Non-pigmented ciliary epithelial cell (primary cell): ENCODE measurements at regions not wholly inside any gene's neighbourhood (a gene's known extent, or its start where the extent isn't known, plus 50 kb on each side); places are given as distances from the start of the nearest gene placed in this dataset.
"Not testable (repeated sequence)": the region's sequence is repeated elsewhere in the genome, so short reads cannot be mapped to it uniquely, and the experiment has no call there.

Experiments used
- DNase-seq: peaks from one replicate; pipeline ENCODE4 v3.0.0-alpha.2; 2010; ENCODE audit warnings: low read depth

- no peak for DNase-seq
These were observed 726.0 kb downstream of the DNAH5 start for GRCh38 chr5:13218518-13218917.

DNA sequence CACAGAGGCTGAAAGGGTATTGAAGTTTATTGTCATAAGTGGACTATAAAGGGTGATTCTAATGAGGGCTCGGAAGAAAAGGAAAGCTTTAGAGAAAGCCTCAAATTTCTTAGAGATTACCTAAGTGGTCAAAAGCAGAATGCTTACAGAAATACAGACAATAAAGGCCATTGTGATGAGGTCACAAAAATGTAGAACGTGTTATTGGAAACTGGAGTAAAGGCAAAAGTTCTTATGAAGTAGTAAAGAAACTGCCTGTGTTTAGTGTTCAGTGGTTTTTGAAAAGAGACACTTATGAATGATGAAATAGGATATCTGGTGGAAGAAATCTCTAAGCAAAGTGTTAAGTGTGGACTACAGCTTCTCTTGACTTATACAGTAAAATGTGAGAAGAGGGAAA lies 726.9 kb downstream of the DNAH5 start:
- peak; percentile 41 for DNase-seq

GRCh38 chr5:13215806-13216205 lies 728.7 kb downstream of the DNAH5 start:
- no peak for DNase-seq

- no peak for DNase-seq
These were observed 729.1 kb downstream of the DNAH5 start for GRCh38 chr5:13215370-13215769.

DNA sequence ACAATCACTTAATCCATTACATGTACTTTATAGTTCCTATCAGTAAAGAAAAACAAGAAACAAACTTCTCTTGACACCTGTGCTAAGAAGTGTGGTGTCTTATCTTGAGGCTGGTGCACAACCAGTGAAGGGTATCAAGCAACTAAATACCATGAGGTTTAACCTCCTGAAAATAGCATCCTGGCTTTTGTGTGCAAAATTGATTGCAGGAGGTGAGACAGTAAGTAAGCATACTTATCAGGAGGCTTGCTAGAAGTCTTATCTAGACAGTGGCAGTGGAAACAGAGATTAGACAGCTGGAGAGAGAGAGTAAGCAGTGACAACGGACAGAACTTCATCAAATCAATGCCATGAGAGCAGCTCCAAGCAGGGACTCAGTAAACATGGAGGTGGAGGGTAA lies 730.3 kb downstream of the DNAH5 start:
- no peak for DNase-seq

DNA sequence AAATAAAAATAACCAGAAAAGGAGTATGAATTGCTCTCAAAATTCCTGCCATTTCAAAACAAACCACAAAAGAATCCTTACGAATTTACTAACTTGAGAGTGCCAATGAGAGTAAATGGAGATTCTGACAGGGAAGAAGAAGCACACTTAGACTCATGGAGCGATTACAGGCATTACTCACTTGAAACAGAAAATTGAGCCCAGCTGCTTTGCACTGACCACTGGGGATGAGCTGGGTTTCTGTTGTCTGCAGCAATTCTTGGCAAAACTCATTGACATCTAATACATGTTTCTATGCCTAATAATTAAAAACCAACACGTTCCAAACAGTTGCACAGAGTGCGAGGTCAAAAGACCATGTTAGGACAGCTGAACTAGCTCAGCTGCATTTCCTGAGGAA lies 731.6 kb downstream of the DNAH5 start:
- no peak for DNase-seq

DNA sequence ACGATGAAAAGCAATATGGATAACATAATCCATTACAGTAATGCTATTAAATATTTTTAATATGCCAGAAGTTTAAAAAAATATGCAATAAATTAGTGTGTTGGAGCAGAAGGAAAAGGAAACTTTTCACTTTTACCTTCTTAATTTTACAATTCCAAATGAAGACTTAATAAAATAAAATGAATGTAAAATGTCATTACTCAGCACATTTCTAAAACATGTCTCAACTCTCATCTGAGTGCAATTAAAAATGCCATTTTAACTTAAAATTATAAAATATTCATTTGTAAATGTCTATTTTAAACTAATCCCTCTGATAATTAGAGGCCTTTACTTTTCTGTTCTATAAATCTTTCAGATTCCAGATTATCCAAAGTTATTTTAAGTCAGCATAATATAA lies 733.4 kb downstream of the DNAH5 start:
- no peak for DNase-seq

GRCh38 chr5:13207112-13207511 lies 737.4 kb downstream of the DNAH5 start:
- no peak for DNase-seq

GRCh38 chr5:13201022-13201421 lies 743.5 kb downstream of the DNAH5 start:
- no peak for DNase-seq

GRCh38 chr5:13198226-13198625 lies 746.3 kb downstream of the DNAH5 start:
- DNase-seq: not testable (repeated sequence)

- no peak for DNase-seq
These were observed 755.0 kb downstream of the DNAH5 start for GRCh38 chr5:13189532-13189931.

DNA sequence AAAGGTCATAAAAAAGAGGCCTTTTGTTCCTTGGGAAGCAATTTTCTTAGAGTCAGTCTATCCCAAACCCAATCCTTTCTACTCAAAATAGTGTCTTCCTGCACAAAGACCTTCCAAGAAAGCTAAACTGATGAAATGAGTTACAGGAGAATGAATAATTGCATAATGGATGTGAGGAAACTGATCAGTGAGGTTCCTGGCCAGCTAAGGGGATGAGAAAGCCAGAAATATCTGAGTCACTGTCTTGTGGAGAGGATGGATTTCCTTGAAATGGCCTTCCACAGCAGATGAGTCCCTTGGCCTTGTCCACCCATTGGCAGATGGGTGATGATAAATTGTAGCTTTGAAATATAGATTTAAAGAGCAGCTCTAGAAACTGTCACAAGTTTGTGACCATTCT lies 756.1 kb downstream of the DNAH5 start:
- DNase-seq: no peak

- DNase-seq: no peak
These were observed 757.3 kb downstream of the DNAH5 start for GRCh38 chr5:13187186-13187585.

DNA sequence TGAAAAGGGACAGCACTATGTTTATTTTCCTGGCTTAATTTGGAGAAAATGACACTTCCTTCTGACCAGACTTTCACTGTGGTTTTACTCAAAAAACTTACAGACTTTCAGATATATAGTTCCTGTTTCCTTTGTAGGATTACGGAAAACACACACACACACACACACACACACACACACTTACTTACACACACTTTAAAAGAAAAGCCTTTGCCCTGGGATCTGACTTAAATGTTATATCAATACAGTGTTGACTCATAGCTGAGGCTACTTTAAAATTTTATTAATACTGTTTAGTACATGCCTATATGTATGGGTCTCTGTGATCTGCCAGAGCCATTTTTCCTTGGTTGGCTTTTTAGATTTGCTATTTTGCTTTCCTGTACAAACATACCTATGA lies 758.3 kb downstream of the DNAH5 start:
- no peak for DNase-seq

GRCh38 chr5:13179407-13180087 lies 764.9 kb downstream of the DNAH5 start:
- DNase-seq: no peak

DNA sequence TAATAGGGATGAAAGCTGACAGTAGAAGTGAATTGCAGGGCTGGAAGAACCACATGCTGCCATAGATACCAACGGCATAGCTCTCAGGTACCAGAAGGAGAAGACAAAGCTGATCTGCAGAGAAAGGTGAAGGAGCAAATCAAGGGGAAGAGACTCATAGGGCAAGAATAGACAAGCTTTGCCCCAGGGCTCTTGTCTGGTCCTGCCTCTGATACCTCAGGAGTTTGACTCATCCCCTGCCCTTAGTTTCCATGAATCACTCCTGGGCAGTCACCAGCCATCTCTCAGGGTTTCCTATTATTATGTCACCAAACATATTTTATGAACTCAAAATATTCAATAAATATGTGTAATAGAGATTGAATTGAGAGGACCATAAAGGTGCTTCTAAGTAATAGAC lies 800.9 kb downstream of the DNAH5 start:
- no peak for DNase-seq

- DNase-seq: no peak
These were observed 801.3 kb downstream of the DNAH5 start for GRCh38 chr5:13143214-13143613.

DNA sequence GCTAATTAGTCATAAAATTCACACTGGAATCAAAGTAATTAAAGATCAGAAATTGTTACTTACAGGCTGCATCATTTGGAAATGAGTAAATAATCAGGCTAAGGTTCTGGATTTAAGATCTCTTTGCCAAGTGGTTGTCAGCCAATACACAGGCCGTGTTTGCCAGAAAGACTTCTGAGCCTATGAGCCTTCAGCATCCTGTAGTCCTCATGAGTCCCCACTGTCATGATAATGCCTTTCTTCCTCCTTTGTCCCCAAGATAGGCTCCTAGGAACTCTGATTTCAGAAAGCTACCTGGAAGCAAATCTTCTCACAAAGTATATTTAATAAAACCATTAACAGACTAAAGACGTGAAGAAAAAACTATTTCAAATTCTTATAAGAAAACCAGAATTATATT lies 810.5 kb downstream of the DNAH5 start:
- DNase-seq: no peak

- DNase-seq: no peak
These were observed 829.0 kb downstream of the DNAH5 start for GRCh38 chr5:13115476-13115875.

GRCh38 chr5:13108265-13108664 lies 836.2 kb downstream of the DNAH5 start:
- DNase-seq: peak; percentile 2

- DNase-seq: no peak
These were observed 837.0 kb downstream of the DNAH5 start for GRCh38 chr5:13107537-13107936.

DNA sequence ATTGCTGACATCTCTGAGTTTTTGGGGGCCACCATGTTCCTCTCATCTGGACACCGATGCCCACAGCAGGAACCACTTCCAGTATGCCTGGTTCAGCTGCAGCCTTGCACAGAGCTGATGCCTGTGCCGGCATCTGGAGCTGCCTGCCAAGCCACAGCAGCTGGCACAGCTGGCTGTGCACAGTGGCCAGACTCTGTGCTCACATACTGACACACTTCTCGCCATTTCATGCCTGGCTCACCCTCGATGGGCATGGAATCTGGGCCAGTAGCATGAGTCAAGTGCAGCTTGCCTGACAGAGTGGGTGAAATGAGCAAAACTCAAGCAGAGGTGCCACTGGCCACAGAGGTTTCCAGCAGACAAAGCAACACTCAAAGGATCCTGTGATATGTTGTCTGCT lies 863.4 kb downstream of the DNAH5 start:
- DNase-seq: no peak

DNA sequence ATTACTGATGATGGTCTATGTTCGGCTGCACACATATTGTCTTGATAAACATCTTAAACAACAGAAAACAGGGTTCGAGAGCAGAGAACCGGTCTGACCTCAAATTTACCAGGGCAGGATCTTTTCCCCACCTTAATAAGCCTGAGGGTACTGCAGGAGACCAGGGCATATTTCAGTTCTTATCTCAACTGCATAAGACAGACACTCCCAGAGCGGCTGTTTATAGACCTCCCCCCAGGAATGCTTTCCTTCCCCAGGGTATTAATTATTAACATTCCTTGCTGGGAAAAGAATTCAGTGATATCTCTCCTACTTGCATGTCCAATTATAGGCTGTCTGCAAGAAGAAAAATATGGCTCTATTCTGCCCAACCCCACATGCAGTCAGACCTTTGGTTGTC lies 871.6 kb downstream of the DNAH5 start:
- not testable (repeated sequence) for DNase-seq

- no peak for DNase-seq
These were observed 881.4 kb downstream of the DNAH5 start for GRCh38 chr5:13063088-13063487.
